OCI-LY3 (cell line): ENCODE measurements at regions not wholly inside any gene's neighbourhood (a gene's known extent, or its start where the extent isn't known, plus 50 kb on each side); places are given as distances from the start of the nearest gene placed in this dataset.

ENCODE experiments used
- EZH2phosphoT487 ChIP-seq: fragments of 200-600 bp; shearing (Covaris generic); IDR thresholded peaks from 2 replicates; pipeline ENCODE4 v1.6.1; 2018; ENCODE audit warnings: antibody characterized with exemption, mixed run types, low read depth
- TF ChIP-seq, protein P1 (sequence below): fragments of 200-600, 300-600 bp; sonication (generic); IDR thresholded peaks from 2 replicates; pipeline ENCODE4 v1.5.1; 2014; ENCODE audit warnings: antibody characterized with exemption, low read length, low read depth

GRCh38 chr1:8146257-8146855 lies 120.2 kb upstream of the ERRFI1 start:
- TF ChIP-seq, protein P1, sequence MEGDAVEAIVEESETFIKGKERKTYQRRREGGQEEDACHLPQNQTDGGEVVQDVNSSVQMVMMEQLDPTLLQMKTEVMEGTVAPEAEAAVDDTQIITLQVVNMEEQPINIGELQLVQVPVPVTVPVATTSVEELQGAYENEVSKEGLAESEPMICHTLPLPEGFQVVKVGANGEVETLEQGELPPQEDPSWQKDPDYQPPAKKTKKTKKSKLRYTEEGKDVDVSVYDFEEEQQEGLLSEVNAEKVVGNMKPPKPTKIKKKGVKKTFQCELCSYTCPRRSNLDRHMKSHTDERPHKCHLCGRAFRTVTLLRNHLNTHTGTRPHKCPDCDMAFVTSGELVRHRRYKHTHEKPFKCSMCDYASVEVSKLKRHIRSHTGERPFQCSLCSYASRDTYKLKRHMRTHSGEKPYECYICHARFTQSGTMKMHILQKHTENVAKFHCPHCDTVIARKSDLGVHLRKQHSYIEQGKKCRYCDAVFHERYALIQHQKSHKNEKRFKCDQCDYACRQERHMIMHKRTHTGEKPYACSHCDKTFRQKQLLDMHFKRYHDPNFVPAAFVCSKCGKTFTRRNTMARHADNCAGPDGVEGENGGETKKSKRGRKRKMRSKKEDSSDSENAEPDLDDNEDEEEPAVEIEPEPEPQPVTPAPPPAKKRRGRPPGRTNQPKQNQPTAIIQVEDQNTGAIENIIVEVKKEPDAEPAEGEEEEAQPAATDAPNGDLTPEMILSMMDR = no peak
- no peak for TF ChIP-seq EZH2phosphoT487
